ENCODE measurements at regions not wholly inside any gene's neighbourhood (a gene's known extent, or its start where the extent isn't known, plus 50 kb on each side); places are given as distances from the start of the nearest gene placed in this dataset.

- H3K27ac Mint-ChIP-seq = no peak overlapping the region
Observed at GRCh38 chr9:31355159-31355882, 1029.1 kb upstream of the ACO1 start.

DNA sequence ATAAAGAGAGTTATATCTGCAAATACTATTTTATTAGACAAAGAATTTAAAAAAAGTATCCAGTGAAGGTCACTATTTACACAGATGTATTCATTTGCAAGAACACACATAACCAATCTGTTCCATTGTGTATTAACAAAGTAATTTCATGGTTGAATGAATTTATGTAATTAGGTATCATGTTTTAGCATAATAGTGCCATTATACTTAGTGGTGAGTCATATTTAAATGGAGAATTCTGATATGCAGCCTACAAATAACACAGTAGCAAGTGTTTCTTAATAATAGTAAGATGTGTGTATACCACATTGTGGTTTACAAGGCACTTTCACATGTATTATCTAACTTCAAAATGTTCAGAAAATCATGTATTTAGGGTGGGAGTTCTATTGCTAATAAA lies 1028.5 kb upstream of the ACO1 start:
- TF ChIP-seq, protein P1, sequence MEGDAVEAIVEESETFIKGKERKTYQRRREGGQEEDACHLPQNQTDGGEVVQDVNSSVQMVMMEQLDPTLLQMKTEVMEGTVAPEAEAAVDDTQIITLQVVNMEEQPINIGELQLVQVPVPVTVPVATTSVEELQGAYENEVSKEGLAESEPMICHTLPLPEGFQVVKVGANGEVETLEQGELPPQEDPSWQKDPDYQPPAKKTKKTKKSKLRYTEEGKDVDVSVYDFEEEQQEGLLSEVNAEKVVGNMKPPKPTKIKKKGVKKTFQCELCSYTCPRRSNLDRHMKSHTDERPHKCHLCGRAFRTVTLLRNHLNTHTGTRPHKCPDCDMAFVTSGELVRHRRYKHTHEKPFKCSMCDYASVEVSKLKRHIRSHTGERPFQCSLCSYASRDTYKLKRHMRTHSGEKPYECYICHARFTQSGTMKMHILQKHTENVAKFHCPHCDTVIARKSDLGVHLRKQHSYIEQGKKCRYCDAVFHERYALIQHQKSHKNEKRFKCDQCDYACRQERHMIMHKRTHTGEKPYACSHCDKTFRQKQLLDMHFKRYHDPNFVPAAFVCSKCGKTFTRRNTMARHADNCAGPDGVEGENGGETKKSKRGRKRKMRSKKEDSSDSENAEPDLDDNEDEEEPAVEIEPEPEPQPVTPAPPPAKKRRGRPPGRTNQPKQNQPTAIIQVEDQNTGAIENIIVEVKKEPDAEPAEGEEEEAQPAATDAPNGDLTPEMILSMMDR (IDR thresholded peaks at IDR 0.05) = no peak
- intact Hi-C loops (cut with micrococcal nuclease) = no loop called here
- peaks cover 0 to 9% of the 10 kb centered on the region in 2 donors for H3K27me3 Mint-ChIP-seq (ENCODE audit: low read depth in 2 of 2)
- H3K4me3 Mint-ChIP-seq = no peak overlapping the region
- H3K27ac Mint-ChIP-seq = no peak overlapping the region
- H3K36me3 Mint-ChIP-seq = no peaks in the 10 kb centered on the region
- Histone ChIP-seq H3K9me3 (ENCODE audit: control insufficient read depth, insufficient read depth, low read length) (no peaks in the 10 kb centered on the region), H3K36me3 (ENCODE audit: control insufficient read depth, insufficient read depth, low read length) (no peaks in the 10 kb centered on the region), H3K4me1 (ENCODE audit: control insufficient read depth, insufficient read depth, low read length) (no peaks in the 10 kb centered on the region), H3K27ac (ENCODE audit: low read length) (no peak overlapping the region), H3K4me3 (ENCODE audit: low read length) (no peak overlapping the region), H3K27me3 (ENCODE audit: control insufficient read depth, insufficient read depth, low read length) (no peaks in the 10 kb centered on the region)
- ATAC-seq (no peak), DNase-seq (no peak)
- no peaks in the 10 kb centered on the region for H3K9me3 Mint-ChIP-seq
- H3K4me1 Mint-ChIP-seq = no peaks in the 10 kb centered on the region

More at GRCh38 chr9:31355159-31355882, 1029.1 kb upstream of the ACO1 start:
- Histone ChIP-seq H3K9me3 (ENCODE audit: control insufficient read depth, insufficient read depth, low read length) (no peaks in the 10 kb centered on the region), H3K36me3 (ENCODE audit: control insufficient read depth, insufficient read depth, low read length) (no peaks in the 10 kb centered on the region), H3K27ac (ENCODE audit: low read length) (no peak overlapping the region), H3K4me1 (ENCODE audit: control insufficient read depth, insufficient read depth, low read length) (no peaks in the 10 kb centered on the region), H3K27me3 (ENCODE audit: control insufficient read depth, insufficient read depth, low read length) (no peaks in the 10 kb centered on the region), H3K4me3 (ENCODE audit: low read length) (no peak overlapping the region)
- DNase-seq (no peak), ATAC-seq (no peak)
- no peaks in the 10 kb centered on the region for H3K36me3 Mint-ChIP-seq
- H3K9me3 Mint-ChIP-seq = no peaks in the 10 kb centered on the region
- intact Hi-C loops (cut with micrococcal nuclease) = no loop called here
- TF ChIP-seq, protein P1 (IDR thresholded peaks at IDR 0.05) = no peak
- H3K4me1 Mint-ChIP-seq = no peaks in the 10 kb centered on the region
- peaks cover 0 to 9% of the 10 kb centered on the region in 2 donors for H3K27me3 Mint-ChIP-seq (ENCODE audit: low read depth in 2 of 2)
- H3K4me3 Mint-ChIP-seq = no peak overlapping the region
- 94% methylated on average over 3 of the region's 5 CpGs for WGBS (ENCODE audit: insufficient coverage)

GRCh38 chr9:31359071-31359470 lies 1025.4 kb upstream of the ACO1 start:
- H3K4me3 Mint-ChIP-seq = no peak overlapping the region
- H3K4me1 ChIP-seq (ENCODE audit: control insufficient read depth, insufficient read depth, low read length) = no peaks in the 10 kb centered on the region
- H3K27me3 Mint-ChIP-seq (ENCODE audit: low read depth in 2 of 2) = peaks cover 0 to 8% of the 10 kb centered on the region in 2 donors
- H3K27me3 ChIP-seq (ENCODE audit: control insufficient read depth, insufficient read depth, low read length) = no peaks in the 10 kb centered on the region
- no peak for ATAC-seq
- H3K4me1 Mint-ChIP-seq = no peaks in the 10 kb centered on the region
- no peak overlapping the region for H3K27ac Mint-ChIP-seq
- DNase-seq = no peak
- TF ChIP-seq, protein P1 (IDR thresholded peaks at IDR 0.05) = no peak
- H3K4me3 ChIP-seq (ENCODE audit: low read length) = no peak overlapping the region
- H3K9me3 ChIP-seq (ENCODE audit: control insufficient read depth, insufficient read depth, low read length) = no peaks in the 10 kb centered on the region
- H3K27ac ChIP-seq (ENCODE audit: low read length) = no peak overlapping the region
- intact Hi-C loops (cut with micrococcal nuclease) = no loop called here
- peaks cover 0 to 2% of the 10 kb centered on the region in 2 donors for H3K9me3 Mint-ChIP-seq
- H3K36me3 ChIP-seq (ENCODE audit: control insufficient read depth, insufficient read depth, low read length) = no peaks in the 10 kb centered on the region
- H3K36me3 Mint-ChIP-seq = no peaks in the 10 kb centered on the region

GRCh38 chr9:31364171-31364570 lies 1020.3 kb upstream of the ACO1 start:
- Mint-ChIP-seq H3K27me3 (ENCODE audit: low read depth in 2 of 2) (peaks cover 0 to 6% of the 10 kb centered on the region in 2 donors), H3K9me3 (peaks cover 0 to 2% of the 10 kb centered on the region in 2 donors), H3K4me1 (no peaks in the 10 kb centered on the region), H3K36me3 (no peaks in the 10 kb centered on the region), H3K4me3 (no peak overlapping the region), H3K27ac (no peak overlapping the region)
- intact Hi-C loops (cut with micrococcal nuclease) = no loop called here
- no peak for DNase-seq
- Histone ChIP-seq H3K4me1 (ENCODE audit: control insufficient read depth, insufficient read depth, low read length) (no peaks in the 10 kb centered on the region), H3K4me3 (ENCODE audit: low read length) (no peak overlapping the region), H3K27ac (ENCODE audit: low read length) (no peak overlapping the region), H3K27me3 (ENCODE audit: control insufficient read depth, insufficient read depth, low read length) (no peaks in the 10 kb centered on the region), H3K36me3 (ENCODE audit: control insufficient read depth, insufficient read depth, low read length) (no peaks in the 10 kb centered on the region), H3K9me3 (ENCODE audit: control insufficient read depth, insufficient read depth, low read length) (no peaks in the 10 kb centered on the region)
- TF ChIP-seq, protein P1 (IDR thresholded peaks at IDR 0.05) = no peak
- ATAC-seq = no peak
- WGBS (ENCODE audit: insufficient coverage) = 97% methylated on average over 5 of the region's 5 CpGs
